ENCODE measurements at regions not wholly inside any gene's neighbourhood (a gene's known extent, or its start where the extent isn't known, plus 50 kb on each side); places are given as distances from the start of the nearest gene placed in this dataset.

- intact Hi-C loops (cut with DNase I; ENCODE audit: low total_unique reads) = no loop called here
- TF ChIP-seq, protein P1, sequence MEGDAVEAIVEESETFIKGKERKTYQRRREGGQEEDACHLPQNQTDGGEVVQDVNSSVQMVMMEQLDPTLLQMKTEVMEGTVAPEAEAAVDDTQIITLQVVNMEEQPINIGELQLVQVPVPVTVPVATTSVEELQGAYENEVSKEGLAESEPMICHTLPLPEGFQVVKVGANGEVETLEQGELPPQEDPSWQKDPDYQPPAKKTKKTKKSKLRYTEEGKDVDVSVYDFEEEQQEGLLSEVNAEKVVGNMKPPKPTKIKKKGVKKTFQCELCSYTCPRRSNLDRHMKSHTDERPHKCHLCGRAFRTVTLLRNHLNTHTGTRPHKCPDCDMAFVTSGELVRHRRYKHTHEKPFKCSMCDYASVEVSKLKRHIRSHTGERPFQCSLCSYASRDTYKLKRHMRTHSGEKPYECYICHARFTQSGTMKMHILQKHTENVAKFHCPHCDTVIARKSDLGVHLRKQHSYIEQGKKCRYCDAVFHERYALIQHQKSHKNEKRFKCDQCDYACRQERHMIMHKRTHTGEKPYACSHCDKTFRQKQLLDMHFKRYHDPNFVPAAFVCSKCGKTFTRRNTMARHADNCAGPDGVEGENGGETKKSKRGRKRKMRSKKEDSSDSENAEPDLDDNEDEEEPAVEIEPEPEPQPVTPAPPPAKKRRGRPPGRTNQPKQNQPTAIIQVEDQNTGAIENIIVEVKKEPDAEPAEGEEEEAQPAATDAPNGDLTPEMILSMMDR (IDR thresholded peaks at IDR 0.05) = no peak
- no peak for TF ChIP-seq POLR2A (IDR thresholded peaks at IDR 0.05)
- Histone ChIP-seq H3K27me3 (no peaks in the 10 kb centered on the region), H3K4me3 (no peak overlapping the region), H3K36me3 (ENCODE audit: low read depth, missing control alignments) (no peaks in the 10 kb centered on the region), H3K27ac (no peak overlapping the region), H3K4me1 (no peaks in the 10 kb centered on the region), H3K9me3 (no peaks in the 10 kb centered on the region)
- DNase-seq = no peak
Measured at GRCh38 chr2:226488034-226488433, 311.6 kb downstream of the IRS1 start.

DNA sequence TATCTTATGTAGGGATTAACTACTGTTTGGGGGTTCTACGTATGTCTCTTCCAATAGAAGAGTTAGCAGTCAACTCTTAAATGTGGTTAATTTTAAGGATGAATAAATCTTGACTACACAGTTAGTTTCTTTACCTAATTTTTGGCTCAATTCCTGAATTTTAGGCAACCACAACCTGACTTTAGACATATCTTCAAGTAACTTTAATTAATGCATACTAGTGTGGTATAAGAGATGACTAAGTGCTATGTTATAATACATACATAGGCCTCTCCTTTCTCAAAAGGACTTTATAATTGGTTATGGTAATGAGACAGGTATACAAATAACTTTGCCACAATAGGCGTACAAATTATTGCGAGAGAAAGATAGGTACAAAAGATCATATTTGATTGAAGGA lies 312.0 kb downstream of the IRS1 start:
- Histone ChIP-seq H3K9me3 (no peaks in the 10 kb centered on the region), H3K36me3 (ENCODE audit: low read depth, missing control alignments) (no peaks in the 10 kb centered on the region), H3K27me3 (no peaks in the 10 kb centered on the region), H3K4me1 (no peaks in the 10 kb centered on the region), H3K4me3 (no peak overlapping the region), H3K27ac (no peak overlapping the region)
- TF ChIP-seq POLR2A (IDR thresholded peaks at IDR 0.05) = no peak
- TF ChIP-seq, protein P1 (IDR thresholded peaks at IDR 0.05) = no peak
- intact Hi-C loops (cut with DNase I; ENCODE audit: low total_unique reads) = no loop called here
- 95 to 99% methylated on average over 3 of the region's 3 CpGs for WGBS, 2 donors
- DNase-seq = no peak

- no peak overlapping the region for H3K27ac ChIP-seq
- no peak overlapping the region for H3K4me3 ChIP-seq
- WGBS, 2 donors = 50 to 65% methylated on average over 6 of the region's 6 CpGs
- TF ChIP-seq POLR2A (IDR thresholded peaks at IDR 0.05) = no peak
- TF ChIP-seq, protein P1 (IDR thresholded peaks at IDR 0.05) = no peak
- no peak for DNase-seq
- intact Hi-C loops (cut with DNase I; ENCODE audit: low total_unique reads) = no loop called here
- no peaks in the 10 kb centered on the region for H3K27me3 ChIP-seq
- no peaks in the 10 kb centered on the region for H3K4me1 ChIP-seq
- no peaks in the 10 kb centered on the region for H3K9me3 ChIP-seq
- H3K36me3 ChIP-seq (ENCODE audit: low read depth, missing control alignments) = no peaks in the 10 kb centered on the region
Measured at GRCh38 chr2:226483745-226484619, 315.6 kb downstream of the IRS1 start.

- Histone ChIP-seq H3K4me3 (no peak overlapping the region), H3K27me3 (no peaks in the 10 kb centered on the region), H3K9me3 (no peaks in the 10 kb centered on the region), H3K27ac (no peak overlapping the region), H3K4me1 (no peaks in the 10 kb centered on the region), H3K36me3 (ENCODE audit: low read depth, missing control alignments) (no peaks in the 10 kb centered on the region)
- intact Hi-C loops (cut with DNase I; ENCODE audit: low total_unique reads) = no loop called here
- 78 to 86% methylated on average over 5 of the region's 5 CpGs for WGBS, 2 donors
- no peak for DNase-seq
- TF ChIP-seq POLR2A (IDR thresholded peaks at IDR 0.05) = no peak
- TF ChIP-seq, protein P1 (IDR thresholded peaks at IDR 0.05) = no peak
Measured at GRCh38 chr2:226483143-226483542, 316.5 kb downstream of the IRS1 start.

All from testis (tissue), 2 donors.